NCI-H524 (cell line): ENCODE measurements at regions not wholly inside any gene's neighbourhood (a gene's known extent, or its start where the extent isn't known, plus 50 kb on each side); places are given as distances from the start of the nearest gene placed in this dataset.
"Not testable (repeated sequence)": the region's sequence is repeated elsewhere in the genome, so short reads cannot be mapped to it uniquely, and the experiment has no call there.

ENCODE experiments used
- DNase-seq, 2 experiments: peaks; one replicate each; lab custom pipeline; 2025; lab: John Stamatoyannopoulos, UW

DNA sequence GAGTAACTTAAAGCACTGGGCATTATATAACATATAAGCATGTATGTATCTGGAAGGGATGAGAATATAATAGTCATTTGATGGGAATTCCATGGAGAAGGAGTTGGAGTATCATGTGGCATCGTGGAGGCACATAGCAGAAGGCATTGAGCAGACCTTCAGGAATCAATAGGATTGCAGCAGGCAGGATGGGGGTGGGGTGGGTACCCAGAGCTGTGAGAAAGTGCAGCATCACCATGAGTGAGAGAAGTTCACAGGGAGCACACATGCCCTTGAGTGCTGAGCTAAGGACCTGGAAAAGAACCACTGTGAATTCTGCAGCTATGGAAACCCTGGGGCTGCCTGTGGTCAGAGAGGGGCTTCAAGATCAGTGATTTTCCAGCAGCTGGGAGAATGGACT lies 57.3 kb downstream of the MED10 start:
- no peak for DNase-seq

DNA sequence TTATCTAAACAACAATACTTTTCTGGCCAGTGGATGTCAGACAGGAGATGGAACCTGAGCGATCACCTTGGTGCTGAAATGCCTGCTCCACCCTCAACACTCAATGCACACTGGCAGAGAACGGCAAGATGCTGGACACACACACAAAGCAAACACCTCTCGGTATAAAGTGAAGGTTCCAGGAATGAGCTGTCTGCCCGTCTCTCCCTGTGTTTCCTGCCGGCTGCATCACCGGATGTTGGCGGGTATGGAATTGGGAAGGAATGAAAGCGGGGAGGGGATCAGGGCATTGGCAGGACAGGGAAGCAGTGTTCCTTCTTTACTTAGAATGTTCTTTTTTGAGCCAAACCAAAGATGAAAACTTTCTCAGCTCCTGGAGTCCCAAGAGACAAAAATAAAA lies 59.2 kb downstream of the MED10 start:
- no peak for DNase-seq

DNA sequence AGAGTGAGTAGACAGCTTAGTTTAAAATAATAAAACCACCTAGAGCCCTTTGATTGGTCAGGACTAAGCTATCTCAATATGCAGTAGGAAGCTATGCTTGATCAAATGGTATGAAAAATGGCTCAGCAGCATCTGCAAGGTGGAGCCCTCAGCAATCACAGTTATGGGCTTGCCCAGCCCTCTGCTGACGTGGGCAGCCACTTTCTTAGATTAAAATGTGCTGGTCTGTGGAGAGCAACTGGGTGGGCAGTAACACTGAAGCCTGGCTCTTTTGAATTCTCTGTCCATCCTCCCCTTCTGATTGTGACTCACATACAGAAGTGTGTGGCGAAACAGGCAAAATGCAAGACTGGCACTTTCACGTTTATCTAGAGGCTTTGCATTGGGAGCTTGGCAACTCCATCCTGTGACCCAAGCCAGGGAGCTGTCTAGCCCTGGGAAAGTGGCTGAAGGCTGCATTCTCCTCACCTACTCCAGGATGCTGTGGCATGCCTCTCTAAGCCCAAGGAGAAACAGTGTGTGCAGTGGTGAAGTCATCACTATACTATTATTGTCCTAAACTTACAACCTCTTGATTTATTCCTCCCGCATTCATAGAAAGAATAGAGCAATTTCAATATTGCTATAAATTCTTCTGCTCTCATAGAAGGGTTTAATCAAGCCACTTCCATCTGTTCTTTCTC lies 61.1 kb downstream of the MED10 start:
- DNase-seq = no peak

DNA sequence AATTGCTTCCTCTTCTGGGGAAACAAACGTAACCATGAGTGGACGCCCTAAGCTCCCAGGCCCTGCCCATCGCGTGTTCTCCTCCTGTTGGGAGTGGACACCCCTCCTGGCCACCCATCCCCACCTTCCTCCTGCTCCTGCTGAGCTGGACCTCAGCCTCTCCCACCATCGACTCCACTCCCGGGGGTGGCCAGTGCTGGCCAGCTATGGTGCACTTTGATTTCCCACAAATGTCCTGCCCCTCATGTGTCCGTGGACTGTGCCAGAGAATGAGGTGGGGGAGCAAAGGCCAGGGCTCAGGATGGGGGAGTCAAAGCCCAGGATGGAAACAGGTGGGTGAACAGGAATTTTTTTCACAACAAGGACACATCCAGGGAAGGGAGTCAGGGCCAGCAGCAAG lies 62.8 kb downstream of the MED10 start:
- DNase-seq = no peak

DNA sequence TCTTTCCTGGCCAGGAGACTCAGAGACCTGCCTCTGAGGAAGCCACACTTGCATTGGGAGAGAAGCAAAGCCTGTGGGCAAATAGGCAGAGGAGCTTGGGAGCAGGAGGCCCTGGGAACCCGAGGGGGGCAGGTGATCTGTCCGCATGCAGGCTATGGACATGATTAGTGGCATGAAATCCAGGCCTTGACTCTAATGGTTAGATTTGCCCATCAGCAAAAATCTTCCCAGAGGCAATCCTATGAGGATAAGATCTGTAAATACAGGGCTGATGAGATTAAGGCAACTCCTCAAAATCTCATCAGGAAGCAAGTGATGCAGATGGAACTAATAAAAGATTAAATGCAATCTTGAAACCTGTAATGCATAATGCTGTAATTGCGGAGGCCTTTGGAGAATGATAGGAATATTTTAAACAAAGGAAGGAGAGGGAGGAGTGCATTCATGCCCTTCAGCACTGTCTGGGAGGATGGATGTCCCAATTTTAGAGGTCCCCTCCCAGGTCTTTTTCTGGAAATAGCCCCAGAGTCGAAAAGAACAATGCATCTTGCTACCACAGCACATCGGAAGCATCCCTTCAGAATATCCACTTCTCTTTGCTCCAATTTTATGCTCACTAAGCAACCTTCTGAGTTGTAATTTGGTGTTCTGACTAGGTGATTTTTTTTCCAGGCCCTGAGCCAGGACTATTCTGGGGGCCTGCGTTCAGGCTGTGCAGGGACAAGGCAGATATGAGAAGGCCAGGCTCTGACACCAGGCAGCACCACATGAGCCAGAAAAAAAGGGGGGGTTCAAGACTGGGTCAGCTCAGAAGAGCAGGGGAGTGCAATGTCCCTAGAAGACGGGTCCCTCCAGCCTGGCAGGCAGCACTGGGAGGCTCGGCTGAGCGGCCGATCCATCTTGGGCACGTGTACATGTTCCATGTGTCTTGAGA lies 66.5 kb downstream of the MED10 start:
- no peak for DNase-seq

DNA sequence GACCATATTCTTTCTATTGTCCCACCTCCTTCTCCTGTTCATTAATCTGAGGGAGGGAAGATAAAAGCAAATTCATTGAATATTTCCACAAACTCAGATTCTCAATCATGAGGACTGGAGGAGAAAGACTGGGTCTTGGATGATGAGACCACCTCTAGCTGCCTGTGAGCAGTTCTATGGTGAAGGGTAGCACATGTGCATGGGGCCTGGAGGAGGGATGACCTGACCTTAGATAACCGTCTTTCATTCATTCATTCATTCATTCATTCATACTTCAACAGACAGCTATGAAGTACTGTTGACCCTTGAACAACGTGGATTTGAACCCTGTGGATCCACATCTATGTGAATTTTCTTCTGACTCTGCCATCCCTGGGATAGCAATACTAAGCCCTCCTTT lies 68.4 kb downstream of the MED10 start:
- DNase-seq = no peak

DNA sequence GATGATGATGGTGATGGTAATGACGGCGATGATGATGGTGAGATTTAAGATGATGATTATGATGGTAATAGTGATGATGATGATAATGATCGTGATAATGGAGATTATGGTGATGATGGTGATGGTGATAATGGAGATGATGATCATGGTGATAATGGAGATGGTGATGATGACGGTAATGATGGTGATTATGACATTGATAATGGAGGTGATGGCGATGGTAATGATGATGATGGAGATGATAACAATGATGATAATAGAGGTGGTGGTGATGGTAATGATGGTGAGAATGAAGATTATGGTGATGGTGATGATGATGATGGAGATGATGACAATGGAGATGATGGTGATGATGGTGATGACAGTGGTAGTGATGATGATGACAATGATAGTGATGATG lies 69.7 kb downstream of the MED10 start:
- DNase-seq = no peak

DNA sequence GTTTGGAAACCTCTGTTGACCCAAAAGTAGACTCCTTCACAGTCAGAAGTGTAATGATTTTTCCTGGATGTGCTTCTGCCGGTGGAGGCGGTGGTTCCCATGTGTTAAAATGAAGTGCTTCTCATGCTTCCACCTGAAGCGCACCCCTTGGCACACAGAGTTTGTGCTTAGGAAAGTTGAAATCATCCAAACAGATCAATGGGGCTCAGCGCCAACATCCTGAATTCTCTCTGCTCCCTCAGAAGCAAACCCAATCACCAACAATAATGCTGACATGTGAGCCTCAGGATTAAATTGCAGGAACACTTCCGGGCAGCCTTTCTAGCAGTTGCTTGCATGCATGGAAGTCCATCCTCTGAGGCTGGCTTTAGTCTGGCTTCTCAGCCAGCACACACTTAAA lies 71.0 kb downstream of the MED10 start:
- DNase-seq = no peak

DNA sequence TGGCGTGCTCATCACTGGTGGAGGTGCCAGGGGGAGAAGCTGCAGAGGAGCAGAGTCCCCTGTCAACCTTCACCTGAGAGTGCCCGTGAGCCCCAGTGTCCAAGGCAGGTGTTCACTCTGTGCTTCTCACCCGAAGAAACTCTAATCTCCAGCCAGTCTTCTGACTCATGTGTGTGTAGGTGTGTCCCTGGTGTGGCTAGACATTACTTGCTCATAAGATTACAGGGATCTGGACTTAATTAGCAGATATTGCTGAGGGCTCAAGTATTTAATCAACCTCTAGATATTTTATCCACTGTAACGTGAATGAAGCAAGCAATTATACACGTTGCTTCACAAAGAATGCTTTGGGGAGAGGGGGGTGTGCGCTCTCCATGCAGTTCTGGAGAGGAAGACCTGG lies 72.5 kb downstream of the MED10 start:
- no peak for DNase-seq

DNA sequence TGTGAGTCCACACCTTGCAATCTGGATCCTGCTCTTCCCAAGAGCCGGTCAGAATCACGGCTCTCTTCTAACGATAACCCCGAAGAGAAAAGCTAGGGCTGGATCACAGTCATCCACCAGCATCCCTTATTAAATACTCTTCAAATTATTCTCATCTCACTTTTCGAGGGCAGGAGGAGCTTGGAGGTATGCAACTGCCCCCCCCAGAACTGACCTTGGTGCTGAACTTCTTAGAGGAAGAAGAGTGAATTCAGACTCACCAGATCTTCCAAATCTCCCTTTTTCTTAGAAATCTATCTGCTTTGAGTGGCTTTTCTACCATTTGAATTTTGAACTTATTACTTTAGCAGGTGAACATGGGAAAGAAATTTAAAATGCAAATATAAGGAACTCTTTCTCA lies 75.7 kb downstream of the MED10 start:
- DNase-seq = no peak

DNA sequence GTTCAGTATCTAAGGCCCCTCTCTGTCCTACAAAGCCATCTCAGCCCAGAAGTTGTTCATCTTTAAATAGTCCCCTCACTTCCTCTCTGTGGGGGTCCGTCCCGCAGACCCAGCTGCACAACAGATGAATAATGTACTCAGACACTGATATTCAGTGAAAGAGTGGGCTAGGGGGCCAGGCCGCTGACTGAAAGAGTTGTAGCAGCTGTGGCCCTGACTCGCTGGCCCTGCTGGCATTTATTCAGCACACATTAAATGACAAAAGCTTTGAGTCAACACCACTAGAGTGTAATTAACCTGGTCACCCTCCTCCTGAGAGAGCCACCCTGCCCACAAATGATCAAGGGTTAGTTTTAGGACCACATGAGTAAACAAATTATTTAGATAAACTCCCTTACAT lies 76.3 kb downstream of the MED10 start:
- DNase-seq = peak in 1 of 2 experiments; percentile 44

DNA sequence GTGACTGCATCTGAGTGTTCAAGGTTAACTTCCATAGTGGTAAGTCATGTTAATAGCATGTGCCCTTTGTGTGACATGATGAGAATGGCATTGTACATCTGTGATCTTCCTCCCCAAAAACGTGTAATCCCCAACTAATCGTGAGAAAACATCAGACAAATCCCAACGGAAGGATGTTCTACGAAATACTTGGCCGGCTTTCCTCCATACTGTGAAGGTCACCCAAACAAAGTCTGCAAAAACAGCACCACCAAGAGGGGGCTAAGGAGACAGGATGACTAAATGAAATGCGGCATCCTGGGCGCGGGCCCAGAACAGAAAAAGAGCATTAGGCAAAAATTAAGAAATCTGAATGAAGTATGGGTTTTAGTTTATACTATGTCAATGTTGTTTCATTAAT lies 81.8 kb downstream of the MED10 start:
- no peak for DNase-seq

DNA sequence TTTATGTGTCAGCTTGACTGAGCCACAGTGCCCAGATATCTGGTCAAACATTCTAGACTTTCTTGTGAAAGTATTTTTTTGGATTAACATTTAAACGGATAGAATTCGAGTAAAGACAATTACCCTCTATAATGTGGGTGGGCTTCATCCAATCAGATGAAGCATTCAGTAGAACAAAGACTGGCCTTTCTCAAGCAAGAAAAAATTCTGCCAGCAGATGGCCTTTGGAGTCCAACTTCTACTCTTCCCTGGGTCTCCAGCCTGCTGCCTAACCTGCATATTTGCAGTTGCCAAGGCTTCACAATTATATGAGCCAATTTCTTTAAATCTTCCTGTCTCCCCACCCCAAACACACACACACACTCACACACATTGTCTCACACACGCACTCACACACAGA lies 86.4 kb downstream of the MED10 start:
- peak; percentile 44 to 71 for DNase-seq

DNA sequence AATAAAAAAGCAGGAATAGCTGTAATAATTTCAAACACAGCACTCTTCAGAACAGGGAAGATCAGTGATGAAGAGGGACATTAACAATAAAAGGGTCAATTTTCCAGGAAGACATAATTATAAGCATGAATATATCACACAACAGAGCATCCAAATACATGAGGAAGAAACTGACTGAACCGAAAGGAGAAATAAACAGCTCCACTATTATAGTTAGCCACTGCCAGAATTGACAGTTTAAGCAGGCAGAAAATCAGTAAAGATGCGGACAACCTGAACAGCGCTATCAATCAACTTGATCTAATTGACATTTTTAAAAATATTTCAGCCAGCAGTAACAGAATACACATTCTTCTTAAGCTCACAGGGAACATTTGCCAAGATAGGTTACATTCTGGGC lies 89.1 kb downstream of the MED10 start:
- DNase-seq = no peak

DNA sequence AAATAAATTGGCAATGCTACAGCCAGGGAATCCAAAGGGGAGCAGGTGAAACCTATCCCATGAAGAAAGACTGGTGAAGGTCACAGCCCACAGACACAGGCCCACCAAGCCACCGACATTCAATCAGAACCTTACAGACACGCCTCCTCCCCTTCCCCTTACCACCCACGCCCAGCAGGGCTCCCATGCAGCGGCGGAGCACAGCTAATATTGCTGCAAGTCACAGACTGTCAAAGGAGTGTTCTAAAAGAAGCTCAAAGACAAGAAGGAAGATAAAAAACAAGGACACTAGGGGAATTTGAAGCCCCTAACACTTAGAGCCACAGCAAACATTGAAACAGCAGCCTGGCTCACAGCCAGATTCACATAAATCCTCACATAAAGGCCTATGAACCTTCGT lies 91.2 kb downstream of the MED10 start:
- DNase-seq = no peak

DNA sequence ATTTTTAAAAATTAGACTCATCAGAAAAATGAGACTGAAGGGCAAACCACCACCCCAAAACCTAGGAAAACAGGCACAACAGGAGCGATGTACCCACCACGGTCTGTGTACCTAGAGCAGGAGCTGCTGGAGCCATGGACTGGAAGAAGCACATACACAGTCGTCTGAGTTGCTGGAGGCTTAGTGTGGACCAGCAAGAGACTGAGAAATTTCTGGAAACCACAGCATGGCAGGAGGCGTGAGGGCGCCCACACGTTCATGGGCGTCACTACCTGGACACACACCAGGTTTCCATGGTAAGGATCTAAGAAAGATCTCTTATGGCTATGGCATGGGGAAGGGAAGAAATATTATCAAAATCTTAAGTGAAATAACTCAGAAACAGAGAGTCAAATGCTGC lies 91.9 kb downstream of the MED10 start:
- no peak for DNase-seq

DNA sequence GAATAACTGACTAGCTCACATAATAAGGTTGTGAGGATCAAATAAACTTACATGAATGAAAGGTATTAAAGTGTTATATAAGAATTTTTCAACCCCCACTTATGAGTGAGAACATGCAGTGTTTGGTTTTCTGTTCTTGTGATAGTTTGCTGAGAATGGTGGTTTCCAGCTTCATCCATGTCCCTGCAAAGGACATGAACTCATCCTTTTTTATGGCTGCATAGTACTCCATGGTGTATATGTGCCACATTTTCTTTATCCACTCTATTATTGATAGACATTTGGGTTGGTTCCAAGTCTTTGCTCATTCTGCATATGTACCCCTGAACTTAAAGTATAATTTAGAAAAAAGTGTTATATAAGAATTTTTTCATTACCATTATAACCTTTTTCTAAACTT lies 93.9 kb downstream of the MED10 start:
- not testable (repeated sequence) for DNase-seq

DNA sequence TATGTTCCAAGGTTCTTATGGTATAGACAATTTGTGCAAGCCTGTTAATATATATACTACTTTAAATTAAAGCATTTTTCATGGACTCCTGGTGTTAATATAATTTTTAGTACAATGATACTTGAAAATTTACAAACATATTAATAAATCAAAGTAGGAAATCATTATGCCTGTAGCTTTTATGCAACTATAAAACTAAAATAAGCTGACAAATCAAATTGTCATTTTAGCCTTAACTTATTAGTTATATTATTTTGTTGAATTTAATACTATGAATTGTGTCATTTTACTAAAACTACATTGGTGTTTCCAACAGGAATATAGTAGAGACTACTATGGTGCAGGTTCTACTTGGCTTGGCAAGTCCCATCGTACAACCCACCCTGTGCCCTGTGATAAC lies 96.0 kb downstream of the MED10 start:
- no peak for DNase-seq

DNA sequence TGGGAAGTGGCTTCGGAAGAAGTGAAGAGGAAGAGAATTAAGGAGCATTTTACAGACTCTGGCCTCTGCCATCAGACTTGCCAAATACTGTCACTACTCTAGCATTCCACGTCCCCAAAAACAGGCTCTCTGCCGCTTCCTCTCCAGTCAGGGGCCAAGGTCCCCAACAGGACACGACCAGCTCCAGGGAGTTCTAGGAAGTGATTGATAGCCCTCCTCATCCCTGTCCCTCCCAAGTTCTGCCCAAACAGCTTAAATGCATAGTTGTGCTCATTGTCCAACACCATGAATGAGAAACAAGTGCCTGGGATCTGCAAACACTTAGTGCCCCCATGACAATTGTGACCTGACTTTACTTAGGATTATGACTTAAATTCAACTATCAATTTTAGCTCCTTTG lies 96.5 kb downstream of the MED10 start:
- no peak for DNase-seq

DNA sequence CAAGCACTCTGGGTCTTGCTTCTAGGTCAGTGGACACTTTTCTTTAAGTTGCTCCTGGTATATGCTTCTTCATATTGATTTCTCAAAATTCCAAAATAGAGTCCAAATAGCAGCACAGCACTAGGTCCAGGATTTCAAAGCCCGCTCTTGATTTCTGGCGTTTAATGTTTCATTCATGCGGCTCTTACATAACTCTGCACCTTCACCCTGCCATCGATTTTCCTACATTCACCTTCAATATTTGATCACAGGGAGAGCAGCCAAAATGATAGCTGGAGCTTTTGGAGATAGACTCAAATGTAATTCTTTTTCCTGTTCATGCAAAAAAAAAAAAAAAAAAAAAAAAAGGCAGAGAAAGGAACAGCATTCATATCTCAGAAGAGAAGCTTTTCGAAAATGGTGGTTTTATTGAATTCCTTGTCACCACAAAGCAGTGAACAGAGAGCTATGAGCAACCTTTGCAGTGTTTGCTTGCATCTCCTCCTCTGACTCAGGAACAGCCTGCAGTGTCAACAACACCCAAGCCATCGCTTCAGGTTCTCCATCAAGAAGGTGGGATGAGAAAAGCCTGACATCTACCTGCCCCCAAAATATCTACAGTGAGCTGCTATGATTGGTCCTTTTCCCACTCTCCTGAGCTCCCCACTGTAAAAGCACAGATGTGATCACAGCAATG lies 97.8 kb downstream of the MED10 start:
- DNase-seq = no peak

DNA sequence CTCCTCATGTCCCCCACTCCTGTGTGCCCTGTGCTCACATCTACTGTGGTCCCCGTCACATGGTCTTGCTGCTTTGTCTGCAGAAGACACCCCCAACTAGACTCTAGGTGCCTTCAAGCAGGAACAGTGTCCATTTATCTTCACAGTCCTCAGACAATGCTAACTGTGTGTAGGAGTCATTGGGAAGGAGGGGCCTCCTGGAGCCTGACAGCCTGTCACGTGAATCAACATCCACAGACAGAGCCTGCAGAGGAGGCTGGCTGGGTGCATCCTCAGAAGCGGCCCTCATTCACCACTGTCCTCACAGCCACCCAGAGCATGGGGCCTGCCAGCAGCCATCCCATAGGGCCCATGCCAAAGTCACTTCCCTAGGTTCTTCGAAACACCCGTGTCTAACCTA lies 98.7 kb downstream of the MED10 start:
- no peak for DNase-seq

DNA sequence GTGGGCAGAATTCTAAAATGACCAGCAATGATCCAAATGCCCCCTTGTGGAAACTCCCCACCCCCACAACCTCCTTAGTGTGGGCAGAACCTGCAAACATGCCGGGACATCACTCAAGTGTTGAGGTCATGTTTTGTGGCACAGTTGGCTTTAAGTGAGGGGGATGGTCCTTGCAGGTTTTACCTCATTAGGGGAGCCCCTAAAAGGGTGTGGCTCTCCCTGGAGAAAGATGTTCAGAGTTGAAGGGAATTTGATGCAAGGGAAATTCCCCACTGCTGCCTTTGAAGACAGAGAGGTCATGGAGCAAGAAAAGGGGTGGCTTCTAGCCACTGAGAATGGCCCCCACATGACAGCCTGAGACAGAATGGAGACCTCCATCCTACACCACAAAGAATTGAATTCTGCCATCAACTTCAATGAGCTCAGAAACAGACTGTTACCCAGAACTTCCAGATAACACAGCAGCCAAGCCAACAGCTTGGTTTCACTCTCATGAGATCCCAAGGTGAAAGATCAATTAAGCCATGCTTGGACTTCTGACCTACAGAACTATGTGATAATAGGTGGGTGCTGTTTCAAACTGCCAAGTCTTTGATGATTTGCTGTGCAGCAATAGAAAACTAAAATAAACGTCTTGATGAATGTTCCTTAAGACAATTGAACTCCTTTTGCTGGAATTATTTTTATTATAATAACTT lies 103.4 kb downstream of the MED10 start:
- DNase-seq = no peak
